Activated naive CD4-positive, alpha-beta T cell treated with anti-CD3 and anti-CD28 coated beads, Interleukin-2, amount 10 ng/mL, durations not matched to agents 7 days and 5 days (primary cell): ENCODE measurements at regions not wholly inside any gene's neighbourhood (a gene's known extent, or its start where the extent isn't known, plus 50 kb on each side); places are given as distances from the start of the nearest gene placed in this dataset.

Experiments used
- CTCF ChIA-PET: fragments of 350-600 bp; sonication (Branson Sonifier 250); formaldehyde crosslinking; loops from one replicate; lab custom pipeline; 2021; ENCODE audit warnings: antibody characterized with exemption; lab: Charles Lee
- DNase-seq: peaks from one replicate; pipeline ENCODE4 v3.0.0-alpha.2; 2020
- H3K27ac Mint-ChIP-seq: one replicate; pipeline ENCODE4 v1.8.0; 2021; ENCODE audit warnings: mild to moderate bottlenecking, moderate library complexity, mixed read lengths
- H3K27me3 Mint-ChIP-seq: one replicate; pipeline ENCODE4 v1.8.0; 2021; ENCODE audit warnings: mild to moderate bottlenecking, mixed read lengths
- H3K36me3 Mint-ChIP-seq: one replicate; pipeline ENCODE4 v1.8.0; 2021; ENCODE audit warnings: mixed read lengths
- H3K4me1 Mint-ChIP-seq: one replicate; pipeline ENCODE4 v1.8.0; 2021; ENCODE audit warnings: mixed read lengths
- H3K4me3 Mint-ChIP-seq: one replicate; pipeline ENCODE4 v1.8.0; 2021; ENCODE audit warnings: mild to moderate bottlenecking, moderate library complexity, mixed read lengths
- H3K9me3 Mint-ChIP-seq: one replicate; pipeline ENCODE4 v1.8.0; 2021; ENCODE audit warnings: mixed read lengths

- H3K4me3 Mint-ChIP-seq, result no peak overlapping the region
- no peaks in the 10 kb centered on the region for H3K4me1 Mint-ChIP-seq
- H3K36me3 Mint-ChIP-seq, result no peaks in the 10 kb centered on the region
- H3K27me3 Mint-ChIP-seq, result no peaks in the 10 kb centered on the region
- no peak for DNase-seq
- no peak overlapping the region for H3K27ac Mint-ChIP-seq
- H3K9me3 Mint-ChIP-seq, result no peaks in the 10 kb centered on the region
- CTCF ChIA-PET, result no interaction called here
Observed at GRCh38 chr6:133159255-133159795, 81.8 kb upstream of the EYA4 start.

- H3K4me3 Mint-ChIP-seq, result no peak overlapping the region
- H3K27ac Mint-ChIP-seq, result no peak overlapping the region
- DNase-seq, result no peak
- H3K4me1 Mint-ChIP-seq, result no peaks in the 10 kb centered on the region
- no peaks in the 10 kb centered on the region for H3K27me3 Mint-ChIP-seq
- H3K36me3 Mint-ChIP-seq, result no peaks in the 10 kb centered on the region
- CTCF ChIA-PET, result no interaction called here
- no peaks in the 10 kb centered on the region for H3K9me3 Mint-ChIP-seq
Observed at GRCh38 chr6:133160536-133160935, 80.6 kb upstream of the EYA4 start.

DNA sequence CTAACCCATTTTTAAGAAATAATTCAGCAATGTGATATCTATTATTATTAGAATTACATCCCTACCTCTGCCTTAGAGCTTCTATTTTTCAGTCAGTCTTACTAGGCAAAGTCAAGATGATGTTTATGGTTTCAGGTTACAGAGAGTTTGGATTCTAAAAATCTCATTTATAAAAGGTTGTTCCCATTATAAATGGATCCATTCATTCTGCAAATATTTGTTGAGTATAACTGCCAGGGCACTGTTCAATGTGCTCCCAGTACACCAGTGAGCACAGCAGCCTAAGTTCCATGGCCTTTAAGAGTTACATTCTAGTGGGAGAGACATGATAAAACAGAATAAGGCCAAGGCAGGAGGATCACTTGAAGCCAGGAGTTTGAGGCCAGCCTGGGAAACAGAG, 75.9 kb upstream of the EYA4 start:
- H3K4me1 Mint-ChIP-seq, result no peaks in the 10 kb centered on the region
- H3K4me3 Mint-ChIP-seq, result no peak overlapping the region
- H3K36me3 Mint-ChIP-seq, result no peaks in the 10 kb centered on the region
- DNase-seq, result no peak
- H3K27me3 Mint-ChIP-seq, result no peaks in the 10 kb centered on the region
- CTCF ChIA-PET, result no interaction called here
- no peak overlapping the region for H3K27ac Mint-ChIP-seq
- H3K9me3 Mint-ChIP-seq, result no peaks in the 10 kb centered on the region

GRCh38 chr6:133166766-133167165, 74.4 kb upstream of the EYA4 start:
- CTCF ChIA-PET, result no interaction called here
- no peak for DNase-seq
- Mint-ChIP-seq H3K9me3 (no peaks in the 10 kb centered on the region), H3K27me3 (no peaks in the 10 kb centered on the region), H3K27ac (no peak overlapping the region), H3K4me1 (no peaks in the 10 kb centered on the region), H3K36me3 (no peaks in the 10 kb centered on the region), H3K4me3 (no peak overlapping the region)

DNA sequence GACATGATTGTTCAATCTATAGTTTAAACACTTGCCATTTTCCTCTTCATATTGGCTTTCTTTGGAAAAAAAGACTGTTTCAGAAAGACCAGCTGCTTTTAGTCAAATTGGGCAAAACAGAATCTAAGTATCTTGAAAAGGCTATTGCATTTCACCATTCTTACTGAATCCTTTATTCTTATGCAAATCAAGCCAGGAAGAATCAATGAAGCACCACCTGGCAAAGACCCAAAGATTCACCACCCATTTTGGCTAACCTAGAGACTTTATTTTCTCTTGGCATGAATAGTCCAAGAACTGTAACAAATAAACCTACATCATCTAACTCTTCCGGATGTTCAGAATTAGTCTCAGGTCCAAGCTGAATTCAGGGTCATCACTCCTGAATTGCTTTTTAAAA, 71.3 kb upstream of the EYA4 start:
- CTCF ChIA-PET, result interaction anchor here (1.1 kb wide), 1 partner anchor 16 kb away, joined by 3 read pairs; no protein-coding TSS in a partner anchor

DNA sequence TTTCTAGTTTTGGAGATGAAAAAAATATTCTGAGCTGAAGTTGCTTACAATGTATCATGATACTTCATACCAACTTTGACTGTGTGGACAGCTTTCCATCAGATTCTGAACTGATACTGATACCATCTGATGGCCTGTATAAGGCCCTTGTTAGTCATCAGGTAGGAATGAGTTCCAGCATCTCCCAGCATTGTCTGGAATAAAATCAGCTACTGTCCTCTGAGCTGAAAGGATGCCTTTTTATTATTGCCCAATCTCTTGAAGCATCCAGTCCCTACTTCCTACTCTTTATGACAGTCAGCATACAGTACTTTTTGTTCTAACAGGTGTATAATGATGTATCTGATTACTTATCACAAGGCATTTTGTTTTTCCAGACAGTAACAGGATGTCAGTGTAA, 70.6 kb upstream of the EYA4 start:
- Mint-ChIP-seq H3K4me3 (no peak overlapping the region), H3K27ac (no peak overlapping the region), H3K4me1 (no peaks in the 10 kb centered on the region), H3K9me3 (peaks cover 2% of the 10 kb centered on the region), H3K36me3 (no peaks in the 10 kb centered on the region), H3K27me3 (no peaks in the 10 kb centered on the region)
- CTCF ChIA-PET, result interaction anchor here (1.1 kb wide), 1 partner anchor 15 kb away, joined by 3 read pairs; no protein-coding TSS in a partner anchor
- DNase-seq, result no peak

More for the DNA sequence above, 71.3 kb upstream of the EYA4 start:
- H3K27ac Mint-ChIP-seq, result no peak overlapping the region
- H3K27me3 Mint-ChIP-seq, result no peaks in the 10 kb centered on the region
- H3K4me3 Mint-ChIP-seq, result no peak overlapping the region
- H3K9me3 Mint-ChIP-seq, result peaks cover 2% of the 10 kb centered on the region
- no peaks in the 10 kb centered on the region for H3K36me3 Mint-ChIP-seq
- no peaks in the 10 kb centered on the region for H3K4me1 Mint-ChIP-seq
- DNase-seq, result no peak

DNA sequence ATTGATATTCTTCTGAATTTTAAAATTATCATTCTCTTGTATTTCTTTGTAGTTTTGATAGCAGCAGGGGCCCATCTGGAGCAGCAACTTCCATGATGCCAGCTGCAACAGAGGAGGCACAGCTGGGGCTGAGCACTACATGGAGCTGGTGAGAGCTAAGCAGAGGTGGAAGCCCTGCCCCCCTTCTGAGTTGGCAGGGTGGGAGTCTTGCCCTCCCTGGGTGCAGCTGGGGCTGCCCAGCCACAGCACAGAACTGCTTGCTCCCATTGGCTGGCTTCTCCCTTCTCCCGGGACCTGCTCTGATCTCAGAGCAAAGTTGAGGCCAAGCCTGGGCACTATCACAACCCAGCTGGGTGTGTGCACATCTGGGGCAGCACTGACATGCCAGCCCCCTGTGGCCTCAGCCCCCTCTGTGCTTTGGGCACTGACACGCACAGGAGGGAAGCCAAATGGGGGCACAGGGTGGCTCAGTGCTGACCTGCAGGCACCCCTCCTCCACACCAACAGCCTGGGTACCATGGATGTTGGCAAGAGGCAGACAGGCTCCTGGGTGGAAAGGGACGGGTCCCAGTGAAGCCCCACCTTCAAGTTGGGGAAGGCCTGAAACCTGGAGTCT, 69.1 kb upstream of the EYA4 start:
- H3K9me3 Mint-ChIP-seq, result peaks cover 2% of the 10 kb centered on the region
- no peaks in the 10 kb centered on the region for H3K27me3 Mint-ChIP-seq
- H3K4me3 Mint-ChIP-seq, result no peak overlapping the region
- no peak overlapping the region for H3K27ac Mint-ChIP-seq
- DNase-seq, result no peak
- CTCF ChIA-PET, result no interaction called here
- H3K36me3 Mint-ChIP-seq, result no peaks in the 10 kb centered on the region
- H3K4me1 Mint-ChIP-seq, result no peaks in the 10 kb centered on the region

GRCh38 chr6:133173276-133173675, 67.9 kb upstream of the EYA4 start:
- H3K4me3 Mint-ChIP-seq, result no peak overlapping the region

GRCh38 chr6:133179481-133179880, 61.7 kb upstream of the EYA4 start:
- no peak overlapping the region for H3K4me3 Mint-ChIP-seq
- CTCF ChIA-PET, result no interaction called here
- no peak for DNase-seq
- H3K4me1 Mint-ChIP-seq, result no peaks in the 10 kb centered on the region
- H3K36me3 Mint-ChIP-seq, result no peaks in the 10 kb centered on the region
- no peaks in the 10 kb centered on the region for H3K27me3 Mint-ChIP-seq
- H3K27ac Mint-ChIP-seq, result no peak overlapping the region
- H3K9me3 Mint-ChIP-seq, result no peaks in the 10 kb centered on the region

More at GRCh38 chr6:133173276-133173675, 67.9 kb upstream of the EYA4 start:
- H3K9me3 Mint-ChIP-seq, result peaks cover 2% of the 10 kb centered on the region
- H3K4me1 Mint-ChIP-seq, result no peaks in the 10 kb centered on the region
- CTCF ChIA-PET, result no interaction called here
- H3K27ac Mint-ChIP-seq, result no peak overlapping the region
- H3K27me3 Mint-ChIP-seq, result no peaks in the 10 kb centered on the region
- no peaks in the 10 kb centered on the region for H3K36me3 Mint-ChIP-seq
- DNase-seq, result no peak

DNA sequence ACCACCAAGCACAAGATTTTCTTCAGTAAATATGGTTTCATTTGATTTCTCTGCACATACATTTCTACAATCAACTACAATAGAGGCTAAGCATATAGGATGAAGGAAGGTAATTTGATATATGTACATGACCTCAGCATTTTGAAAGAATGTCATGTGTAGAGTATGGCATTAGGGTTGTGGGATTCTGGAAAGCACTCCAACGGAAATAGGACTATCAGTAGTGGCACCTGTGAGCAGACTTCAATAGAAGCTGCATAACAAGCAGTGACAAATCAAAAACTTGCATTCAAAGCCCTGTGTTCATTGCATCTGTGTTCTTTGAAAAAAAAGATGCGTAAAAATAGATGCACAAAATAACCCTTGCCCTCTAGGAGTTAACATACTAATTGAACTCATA, 57.5 kb upstream of the EYA4 start:
- Mint-ChIP-seq H3K27ac (no peak overlapping the region), H3K4me1 (no peaks in the 10 kb centered on the region), H3K36me3 (no peaks in the 10 kb centered on the region), H3K27me3 (no peaks in the 10 kb centered on the region), H3K4me3 (no peak overlapping the region), H3K9me3 (no peaks in the 10 kb centered on the region)
- no peak for DNase-seq
- CTCF ChIA-PET, result no interaction called here

DNA sequence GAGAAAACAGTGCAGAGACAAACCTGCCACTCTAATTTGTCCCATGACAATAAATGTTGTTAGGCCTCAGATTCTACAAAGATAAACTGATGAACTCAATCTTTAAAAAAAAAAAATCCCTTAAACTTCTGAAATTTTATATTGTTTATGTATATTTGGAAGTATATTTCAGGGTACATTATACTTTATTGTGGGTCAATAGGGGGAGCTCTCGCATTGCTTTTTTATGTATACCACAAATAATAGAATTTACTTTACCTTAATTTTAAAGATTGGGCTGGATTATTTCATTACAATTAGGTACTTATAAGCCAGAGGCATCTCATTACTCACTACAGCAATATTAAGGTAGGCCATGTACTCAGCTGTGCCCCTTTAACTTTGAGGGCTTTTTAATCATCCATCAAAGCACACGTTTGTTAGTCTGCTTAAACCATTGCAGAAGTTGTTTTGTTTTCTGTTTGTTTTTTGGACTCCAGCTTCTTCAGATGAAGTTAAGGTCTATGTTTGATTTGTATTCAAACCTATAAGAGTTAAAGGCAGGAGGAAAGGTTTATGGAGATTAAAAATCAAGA, 56.3 kb upstream of the EYA4 start:
- Mint-ChIP-seq H3K4me3 (no peak overlapping the region), H3K36me3 (no peaks in the 10 kb centered on the region), H3K9me3 (no peaks in the 10 kb centered on the region), H3K27me3 (no peaks in the 10 kb centered on the region), H3K4me1 (no peaks in the 10 kb centered on the region), H3K27ac (no peak overlapping the region)
- no peak for DNase-seq
- CTCF ChIA-PET, result interaction anchor here (0.5 to 1.6 kb wide), 4 partner anchors 15 to 300 kb away, joined by 3 to 4 read pairs (median 3); no protein-coding TSS in a partner anchor

- DNase-seq, result no peak
- Mint-ChIP-seq H3K27me3 (no peaks in the 10 kb centered on the region), H3K27ac (no peak overlapping the region), H3K4me1 (no peaks in the 10 kb centered on the region), H3K36me3 (no peaks in the 10 kb centered on the region), H3K4me3 (no peak overlapping the region), H3K9me3 (no peaks in the 10 kb centered on the region)
- CTCF ChIA-PET, result interaction anchor here (0.6 to 1.6 kb wide), 4 partner anchors 16 to 254 kb away, joined by 3 to 4 read pairs (median 3); no protein-coding TSS in a partner anchor
Observed at GRCh38 chr6:133185731-133186130, 55.4 kb upstream of the EYA4 start.

DNA sequence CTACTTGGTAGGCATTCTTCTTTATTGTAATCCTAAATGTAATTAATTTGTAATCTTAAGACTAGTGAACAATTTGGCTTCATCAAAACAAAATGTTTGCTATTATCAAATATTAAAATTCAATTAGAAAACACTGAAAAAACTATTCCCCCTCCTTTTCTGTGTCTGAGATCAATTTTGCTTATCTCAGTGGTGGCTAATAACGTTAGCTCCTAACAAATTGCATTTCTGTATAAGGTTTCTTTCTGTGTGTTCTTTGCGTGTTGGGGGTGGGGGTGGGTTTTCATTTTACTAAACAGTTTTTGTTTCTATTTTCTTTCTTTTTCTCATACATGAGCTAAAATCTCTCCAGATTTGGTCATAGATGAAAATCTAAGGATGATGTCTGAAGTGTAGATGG, 54.0 kb upstream of the EYA4 start:
- no peak for DNase-seq
- no peaks in the 10 kb centered on the region for H3K36me3 Mint-ChIP-seq
- no peak overlapping the region for H3K4me3 Mint-ChIP-seq
- H3K9me3 Mint-ChIP-seq, result no peaks in the 10 kb centered on the region
- H3K27me3 Mint-ChIP-seq, result no peaks in the 10 kb centered on the region
- CTCF ChIA-PET, result no interaction called here
- no peaks in the 10 kb centered on the region for H3K4me1 Mint-ChIP-seq
- H3K27ac Mint-ChIP-seq, result no peak overlapping the region

DNA sequence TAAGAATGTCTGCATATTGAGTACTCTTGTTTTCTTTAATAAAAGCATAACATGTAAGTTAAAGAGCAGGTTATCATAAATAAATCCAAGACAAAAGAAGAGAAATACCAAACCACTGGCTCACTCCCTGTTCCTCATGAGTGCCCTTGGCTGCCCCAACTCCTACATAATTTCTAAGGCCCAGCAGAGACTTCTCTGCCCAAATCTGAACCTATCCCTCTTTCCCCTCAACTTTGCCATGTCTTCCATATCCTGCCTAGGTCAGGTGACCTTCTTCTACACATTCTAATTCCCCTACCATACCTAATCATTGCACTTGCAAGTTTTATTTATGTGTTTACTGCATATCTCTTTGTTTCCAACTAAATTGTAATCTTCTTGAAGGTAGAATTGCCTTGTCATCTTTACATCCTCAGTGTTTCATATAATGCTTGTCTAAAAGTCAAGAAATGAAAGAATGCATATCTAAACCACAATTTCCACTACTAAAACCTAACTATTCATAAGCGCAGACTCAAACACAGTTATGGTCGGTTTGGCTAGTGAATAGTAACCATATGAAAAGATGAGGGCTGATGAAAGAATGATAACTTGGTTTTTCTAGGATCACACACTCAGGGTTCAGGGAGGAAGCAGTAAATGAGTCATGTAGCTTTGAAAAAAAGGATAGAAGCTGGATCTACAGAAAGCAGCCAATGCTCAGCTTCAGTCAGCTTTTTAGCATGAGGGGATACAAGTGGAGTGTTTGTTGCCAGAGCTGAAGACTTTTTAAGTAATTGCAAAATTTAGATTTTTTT, 53.3 kb upstream of the EYA4 start:
- H3K4me3 Mint-ChIP-seq, result no peak overlapping the region
- no peaks in the 10 kb centered on the region for H3K4me1 Mint-ChIP-seq
- DNase-seq, result no peak
- H3K36me3 Mint-ChIP-seq, result no peaks in the 10 kb centered on the region
- H3K27me3 Mint-ChIP-seq, result no peaks in the 10 kb centered on the region
- CTCF ChIA-PET, result no interaction called here
- no peaks in the 10 kb centered on the region for H3K9me3 Mint-ChIP-seq
- no peak overlapping the region for H3K27ac Mint-ChIP-seq
